SK-N-SH (cell line): ENCODE measurements at regions not wholly inside any gene's neighbourhood (a gene's known extent, or its start where the extent isn't known, plus 50 kb on each side); places are given as distances from the start of the nearest gene placed in this dataset.

Experiments used
- CTCF ChIA-PET: fragments of 300-600, 350-600 bp; formaldehyde crosslinking; extraction: SDS; loops from one replicate; lab custom pipeline; 2021; lab: Yijun Ruan, JAX
- POLR2A ChIA-PET: fragments of 350-600 bp; sonication (Branson Sonifier 250); formaldehyde crosslinking; extraction: SDS; loops from one replicate; lab custom pipeline; 2020; ENCODE audit warnings: antibody characterized with exemption, inconsistent platforms; lab: Yijun Ruan, JAX
- DNase-seq: peaks from one replicate; pipeline ENCODE4 v3.0.0; 2012
- H2AFZ ChIP-seq: fragments of 200-600 bp; sonication (generic); 2 replicates; pipeline ENCODE4 v1.8.1; 2016; ENCODE audit warnings: antibody characterized with exemption, mild to moderate bottlenecking, low read depth
- H3F3A ChIP-seq: fragments of 200-600 bp; sonication (generic); replicated peaks from 2 replicates; pipeline ENCODE3; 2016; ENCODE audit warnings: antibody characterized with exemption, mild to moderate bottlenecking; ENCODE audit not compliant: insufficient read depth
- H3K27ac ChIP-seq, 2 experiments: fragments of 200-500 bp in 1 of 2; fragments of 200-600 bp in 1 of 2; sonication (Bioruptor generic) in 1 of 2; sonication (generic), shearing (Covaris generic) in 1 of 2; 2 replicates each; pipeline versions ENCODE4 v1.5.1 to v1.6.1; 2014 to 2016; ENCODE audit warnings: low read depth in 2 of 2, inconsistent platforms in 1 of 2, low read length in 1 of 2, mild to moderate bottlenecking in 1 of 2, mixed read lengths in 1 of 2
- H3K27me3 ChIP-seq: fragments of 200-600 bp; sonication (generic), shearing (Covaris generic); 2 replicates; pipeline ENCODE4 v1.6.1; 2016; ENCODE audit warnings: mixed run types; ENCODE audit not compliant: insufficient read depth
- H3K36me3 ChIP-seq, 2 experiments: fragments of 200-500 bp in 1 of 2; fragments of 200-600 bp in 1 of 2; sonication (Bioruptor generic) in 1 of 2; sonication (generic) in 1 of 2; replicated peaks in 1 of 2; 2 replicates each; pipeline versions ENCODE3 to v1.5.1; 2014 to 2016; ENCODE audit warnings: low read length in 1 of 2, mild to moderate bottlenecking in 1 of 2; ENCODE audit not compliant: insufficient read depth in 2 of 2, control insufficient read depth in 1 of 2
- H3K4me1 ChIP-seq, 2 experiments: fragments of 200-500 bp in 1 of 2; fragments of 200-600 bp in 1 of 2; sonication (Bioruptor generic) in 1 of 2; sonication (generic), shearing (Covaris generic) in 1 of 2; 2 replicates each; pipeline versions ENCODE4 v1.5.1 to v1.6.1; 2014 to 2016; ENCODE audit warnings: low read depth in 1 of 2, low read length in 1 of 2, mixed run types in 1 of 2; ENCODE audit not compliant: insufficient read depth in 2 of 2, control insufficient read depth in 1 of 2
- H3K4me2 ChIP-seq: fragments of 200-600 bp; sonication (generic), shearing (Covaris generic); 2 replicates; pipeline ENCODE4 v1.6.1; 2017; ENCODE audit warnings: mixed run types
- H3K4me3 ChIP-seq, 2 experiments: fragments of 200-500 bp in 1 of 2; fragments of 200-600 bp in 1 of 2; sonication (Bioruptor generic) in 1 of 2; sonication (generic), shearing (Covaris generic) in 1 of 2; 2 replicates each; pipeline versions ENCODE4 v1.5.1 to v1.8.1; 2014 to 2016; ENCODE audit warnings: low read depth in 2 of 2, inconsistent platforms in 1 of 2, low read length in 1 of 2, mild to moderate bottlenecking in 1 of 2, mixed read lengths in 1 of 2, moderate library complexity in 1 of 2
- H3K79me2 ChIP-seq: fragments of 200-600 bp; sonication (generic); 2 replicates; pipeline ENCODE4 v1.8.1; 2017; ENCODE audit warnings: mild to moderate bottlenecking; ENCODE audit not compliant: insufficient read depth
- H3K9ac ChIP-seq: fragments of 200-600 bp; sonication (generic); 2 replicates; pipeline ENCODE4 v1.6.1; 2017; ENCODE audit warnings: mixed run types
- H3K9me2 ChIP-seq: fragments of 200-600 bp; sonication (generic); 2 replicates; pipeline ENCODE4 v1.6.1; 2017; ENCODE audit warnings: mixed run types
- H3K9me3 ChIP-seq: fragments of 200-600 bp; sonication (generic); 2 replicates; pipeline ENCODE4 v1.6.1; 2017; ENCODE audit warnings: mixed run types, mild to moderate bottlenecking, moderate library complexity
- H4K20me1 ChIP-seq: fragments of 200-600 bp; sonication (generic); 2 replicates; pipeline ENCODE4 v1.6.1; 2017; ENCODE audit warnings: mild to moderate bottlenecking, mixed run types; ENCODE audit not compliant: insufficient read depth
- CTCF ChIP-seq: fragments of 200-600 bp; sonication (generic); IDR thresholded peaks from 2 replicates; pipeline ENCODE4 v1.6.1; 2017; ENCODE audit warnings: antibody characterized with exemption, mild to moderate bottlenecking, moderate library complexity
- ELF1 ChIP-seq: IDR thresholded peaks from 2 replicates; pipeline ENCODE4 v1.4.0; 2012
- EP300 ChIP-seq, 2 experiments: IDR thresholded peaks; 2 replicates each; pipeline versions ENCODE4 v1.4.0 to v1.6.1; 2012; ENCODE audit warnings: borderline replicate concordance in 1 of 2, low read depth in 1 of 2, low read length in 1 of 2
- EZH2phosphoT487 ChIP-seq: fragments of 200-600 bp; sonication (generic); IDR thresholded peaks from 2 replicates; pipeline ENCODE4 v1.6.1; 2017; ENCODE audit warnings: low read depth, mixed run types, mild to moderate bottlenecking, antibody characterized with exemption, moderate library complexity, borderline replicate concordance
- FOXJ3 ChIP-seq: sonication (generic); formaldehyde crosslinking; IDR thresholded peaks from 2 replicates; pipeline ENCODE4 v1.5.1; 2020; ENCODE audit warnings: mild to moderate bottlenecking, missing genetic modification reagents
- IRF3 ChIP-seq: fragments of 150-350 bp; IDR thresholded peaks from 2 replicates; pipeline ENCODE4 v1.6.1; 2016; ENCODE audit warnings: mild to moderate bottlenecking, low read depth, low read length
- MEF2A ChIP-seq: IDR thresholded peaks from 2 replicates; pipeline ENCODE4 v1.4.0; 2012; ENCODE audit warnings: low read depth, borderline replicate concordance
- NFIC ChIP-seq: IDR thresholded peaks from 2 replicates; pipeline ENCODE4 v1.4.0; 2012; ENCODE audit warnings: borderline replicate concordance
- NRF1 ChIP-seq: IDR thresholded peaks from 2 replicates; pipeline ENCODE4 v1.6.1; 2012; ENCODE audit warnings: low read depth, mild to moderate bottlenecking, low read length
- RAD21 ChIP-seq: IDR thresholded peaks from 2 replicates; pipeline ENCODE4 v1.6.1; 2012; ENCODE audit warnings: mild to moderate bottlenecking, low read length
- REST ChIP-seq: IDR thresholded peaks from 2 replicates; pipeline ENCODE4 v1.6.1; 2012; ENCODE audit warnings: mild to moderate bottlenecking, low read depth, low read length, moderate library complexity
- RFX5 ChIP-seq: IDR thresholded peaks from 2 replicates; pipeline ENCODE4 v1.6.1; 2012; ENCODE audit warnings: mild to moderate bottlenecking, improper control_type of control experiment, low read length
- TAF1 ChIP-seq: IDR thresholded peaks from 2 replicates; pipeline ENCODE4 v1.6.1; 2012; ENCODE audit warnings: low read depth, mild to moderate bottlenecking, low read length, moderate library complexity, borderline replicate concordance
- TCF12 ChIP-seq: IDR thresholded peaks from 2 replicates; pipeline ENCODE4 v1.4.0; 2012
- TEAD4 ChIP-seq: IDR thresholded peaks from 2 replicates; pipeline ENCODE4 v1.4.0; 2012; ENCODE audit warnings: mild to moderate bottlenecking, borderline replicate concordance; ENCODE audit not compliant: insufficient read depth
- YY1 ChIP-seq: IDR thresholded peaks from 2 replicates; pipeline ENCODE4 v1.4.0; 2012; ENCODE audit warnings: low read depth, mild to moderate bottlenecking
- WGBS: methylation state at CpG from one replicate; pipeline ENCODE4 v1.1.6; 2017; ENCODE audit warnings: low lambda C conversion rate; 5-methylcytosine and 5-hydroxymethylcytosine counted together

GRCh38 chr4:122017296-122017695 lies 65.4 kb upstream of the TRPC3 start:
- H3K4me3 ChIP-seq = no peak overlapping the region
- no peak overlapping the region for H3K9ac ChIP-seq
- H3K27ac ChIP-seq = no peak overlapping the region
- 4% methylated on average over 2 of the region's 2 CpGs for WGBS
- H3K9me3 ChIP-seq = no peaks in the 10 kb centered on the region
- H3K4me1 ChIP-seq = no peaks in the 10 kb centered on the region
- ChIA-PET CTCF (interaction anchor here (0.7 kb wide), 1 partner anchor 38 kb away, joined by 3 read pairs; no protein-coding TSS in a partner anchor), POLR2A (no interaction called here)
- H3K27me3 ChIP-seq = no peaks in the 10 kb centered on the region
- no peaks in the 10 kb centered on the region for H3K79me2 ChIP-seq
- TF ChIP-seq IRF3 (no peak), TEAD4 (no peak), EP300 (IDR thresholded peaks at IDR 0.05; ENCODE audit: borderline replicate concordance in 1 of 2, low read depth in 1 of 2, low read length in 1 of 2) (no peak), YY1 (no peak), NRF1 (no peak), NFIC (no peak), EZH2phosphoT487 (no peak), ELF1 (no peak), TAF1 (no peak)
- H3F3A ChIP-seq = no peaks in the 10 kb centered on the region
- H4K20me1 ChIP-seq = no peaks in the 10 kb centered on the region
- H2AFZ ChIP-seq = no peak overlapping the region
- H3K36me3 ChIP-seq = no peaks in the 10 kb centered on the region
- no peaks in the 10 kb centered on the region for H3K9me2 ChIP-seq
- no peak for DNase-seq
- no peak overlapping the region for H3K4me2 ChIP-seq

GRCh38 chr4:122015203-122015602 lies 63.3 kb upstream of the TRPC3 start:
- no peaks in the 10 kb centered on the region for H3F3A ChIP-seq
- POLR2A ChIA-PET = no interaction called here
- 2% methylated on average over 3 of the region's 3 CpGs for WGBS
- no peaks in the 10 kb centered on the region for H3K9me3 ChIP-seq
- no peak overlapping the region for H3K9ac ChIP-seq
- DNase-seq = no peak
- H3K9me2 ChIP-seq = no peaks in the 10 kb centered on the region
- H2AFZ ChIP-seq = no peak overlapping the region
- no peaks in the 10 kb centered on the region for H3K36me3 ChIP-seq
- H3K79me2 ChIP-seq = no peaks in the 10 kb centered on the region
- H3K27ac ChIP-seq = no peak overlapping the region
- H3K4me1 ChIP-seq = no peaks in the 10 kb centered on the region
- CTCF ChIA-PET = no interaction called here
- H3K4me3 ChIP-seq = no peak overlapping the region
- H4K20me1 ChIP-seq = no peaks in the 10 kb centered on the region
- no peaks in the 10 kb centered on the region for H3K27me3 ChIP-seq
- TF ChIP-seq TCF12 = no peak
- TF ChIP-seq RAD21 = no peak
- TF ChIP-seq REST = no peak
- TF ChIP-seq CTCF = no peak
- TF ChIP-seq FOXJ3 (CRISPR knock-in tag) = no peak
- TF ChIP-seq NRF1 = no peak
- TF ChIP-seq MEF2A = no peak
- TF ChIP-seq RFX5 = no peak
- H3K4me2 ChIP-seq = no peak overlapping the region
